Tibial nerve (tissue), 4 donors: ENCODE measurements at regions not wholly inside any gene's neighbourhood (a gene's known extent, or its start where the extent isn't known, plus 50 kb on each side); places are given as distances from the start of the nearest gene placed in this dataset.

Experiments
- DNase-seq, 2 donors: peaks; one replicate each; pipeline ENCODE4 v3.0.0-alpha.2; 2019; ENCODE audit warnings: low spot score in 2 of 2
- H3K27ac ChIP-seq, 4 donors: fragments of 200-600 bp; sonication (generic) in 3 of 4; one replicate each; pipeline ENCODE4 v1.5.1; 2017 to 2019; ENCODE audit warnings: mild to moderate bottlenecking in 1 of 4
- H3K27me3 ChIP-seq, 2 donors: fragments of 200-600 bp; sonication (generic) in 1 of 2; one replicate each; pipeline versions ENCODE4 v1.5.1 to v1.6.0; 2017 to 2019
- H3K36me3 ChIP-seq, 3 donors: fragments of 200-600 bp; sonication (generic); one replicate each; pipeline ENCODE4 v1.5.1; 2018 to 2019
- H3K4me1 ChIP-seq, 4 donors: fragments of 200-600 bp; sonication (generic) in 3 of 4; one replicate each; pipeline ENCODE4 v1.5.1; 2017 to 2019
- H3K4me3 ChIP-seq, 4 donors: fragments of 200-600 bp; sonication (generic) in 3 of 4; one replicate each; pipeline ENCODE4 v1.5.1; 2017 to 2019; ENCODE audit warnings: mild to moderate bottlenecking in 1 of 4, moderate library complexity in 1 of 4
- H3K9me3 ChIP-seq, 4 donors: fragments of 200-600 bp; sonication (generic) in 3 of 4; one replicate each; pipeline ENCODE4 v1.5.1; 2017 to 2019
- CTCF ChIP-seq, 5 experiments: fragments of 200-600 bp in 3 of 5; fragments of 450-650 bp in 2 of 5; sonication (generic) in 3 of 5; IDR thresholded peaks; one replicate each; pipeline ENCODE4 v1.5.1; 2016 to 2019; ENCODE audit warnings: antibody characterized with exemption in 5 of 5, mild to moderate bottlenecking in 3 of 5, moderate library complexity in 2 of 5
- EP300 ChIP-seq, 2 donors: sonication (generic); formaldehyde crosslinking; IDR thresholded peaks; one replicate each; pipeline ENCODE4 v1.6.1; 2017; ENCODE audit warnings: antibody characterized with exemption in 2 of 2, mild to moderate bottlenecking in 1 of 2
- POLR2A ChIP-seq, 2 donors: fragments of 450-650 bp; IDR thresholded peaks; one replicate each; pipeline ENCODE4 v1.6.1; 2017; ENCODE audit warnings: antibody characterized with exemption in 2 of 2, mild to moderate bottlenecking in 2 of 2, moderate library complexity in 2 of 2
- WGBS, 2 donors: methylation state at CpG; one replicate each; pipeline ENCODE4 v1.1.5; 2018; 5-methylcytosine and 5-hydroxymethylcytosine counted together

GRCh38 chr19:27529158-27529557, 1683.8 kb downstream of the UQCRFS1 start:
- TF ChIP-seq POLR2A (IDR thresholded peaks at IDR 0.05) = no peak
- TF ChIP-seq CTCF (IDR thresholded peaks at IDR 0.05) = no peak
- TF ChIP-seq EP300 (IDR thresholded peaks at IDR 0.05) = no peak
- 38 to 55% methylated on average over 1 of the region's 1 CpG for whole genome bisulfite sequencing, 2 donors
- H3K36me3 ChIP-seq = no peaks in the 10 kb centered on the region
- H3K4me3 ChIP-seq = no peak overlapping the region
- H3K4me1 ChIP-seq = no peaks in the 10 kb centered on the region
- DNase-seq = no peak
- H3K27ac ChIP-seq = no peak overlapping the region
- no peaks in the 10 kb centered on the region for H3K27me3 ChIP-seq
- H3K9me3 ChIP-seq = peaks cover 0 to 98% (median 31%) of the 10 kb centered on the region in 4 donors

GRCh38 chr19:27522223-27522622, 1690.7 kb downstream of the UQCRFS1 start:
- TF ChIP-seq EP300 (IDR thresholded peaks at IDR 0.05) (no peak), POLR2A (IDR thresholded peaks at IDR 0.05) (no peak)
- Histone ChIP-seq H3K27ac (no peak overlapping the region), H3K9me3 (peaks cover 0 to 75% (median 13%) of the 10 kb centered on the region in 4 donors), H3K4me3 (no peak overlapping the region), H3K36me3 (no peaks in the 10 kb centered on the region), H3K27me3 (no peaks in the 10 kb centered on the region), H3K4me1 (no peaks in the 10 kb centered on the region)
- no peak for DNase-seq
